NCI-H345 treated with DMSO at 0.1 percent for 48 hours (cell line): ENCODE measurements at regions not wholly inside any gene's neighbourhood (a gene's known extent, or its start where the extent isn't known, plus 50 kb on each side); places are given as distances from the start of the nearest gene placed in this dataset.

Source experiments
- DNase-seq: peaks from one replicate; lab custom pipeline; 2025; ENCODE audit not compliant: unreplicated experiment; lab: John Stamatoyannopoulos, UW

GRCh38 chr5:100479079-100479688, 56.0 kb upstream of the FAM174A start:
- peak; percentile 43 for DNase-seq

- no peak for DNase-seq
These were observed 63.1 kb upstream of the FAM174A start for GRCh38 chr5:100472091-100472490.

- no peak for DNase-seq
These were observed 65.4 kb upstream of the FAM174A start for GRCh38 chr5:100469767-100470166.

- DNase-seq, result no peak
These were observed 70.8 kb upstream of the FAM174A start for GRCh38 chr5:100464418-100464817.

- no peak for DNase-seq
These were observed 78.6 kb upstream of the FAM174A start for GRCh38 chr5:100456615-100457014.

- DNase-seq, result no peak
These were observed 83.0 kb upstream of the FAM174A start for GRCh38 chr5:100452126-100452525.

- no peak for DNase-seq
These were observed 87.1 kb upstream of the FAM174A start for GRCh38 chr5:100448111-100448528.

GRCh38 chr5:100446879-100447430, 88.2 kb upstream of the FAM174A start:
- no peak for DNase-seq

GRCh38 chr5:100444961-100445360, 90.2 kb upstream of the FAM174A start:
- DNase-seq, result no peak

GRCh38 chr5:100434815-100435214, 100.4 kb upstream of the FAM174A start:
- DNase-seq, result no peak

- DNase-seq, result no peak
These were observed 102.4 kb upstream of the FAM174A start for GRCh38 chr5:100432741-100433140.

GRCh38 chr5:100430268-100431195, 104.6 kb upstream of the FAM174A start:
- no peak for DNase-seq

- no peak for DNase-seq
These were observed 110.4 kb upstream of the FAM174A start for GRCh38 chr5:100424787-100425186.

GRCh38 chr5:100424017-100424416, 111.2 kb upstream of the FAM174A start:
- no peak for DNase-seq

- no peak for DNase-seq
These were observed 111.8 kb upstream of the FAM174A start for GRCh38 chr5:100423330-100423729.

- DNase-seq, result no peak
These were observed 113.8 kb upstream of the FAM174A start for GRCh38 chr5:100421360-100421759.

- no peak for DNase-seq
These were observed 116.9 kb upstream of the FAM174A start for GRCh38 chr5:100418231-100418630.

GRCh38 chr5:100409660-100410151, 125.5 kb upstream of the FAM174A start:
- no peak for DNase-seq

GRCh38 chr5:100407053-100407452, 128.1 kb upstream of the FAM174A start:
- no peak for DNase-seq

- DNase-seq, result no peak
These were observed 128.5 kb upstream of the FAM174A start for GRCh38 chr5:100406640-100407039.

- DNase-seq, result no peak
These were observed 133.1 kb upstream of the FAM174A start for GRCh38 chr5:100402071-100402470.

GRCh38 chr5:100401149-100401548, 134.0 kb upstream of the FAM174A start:
- no peak for DNase-seq
